Mucosa of descending colon (tissue), 3 donors: ENCODE measurements at regions not wholly inside any gene's neighbourhood (a gene's known extent, or its start where the extent isn't known, plus 50 kb on each side); places are given as distances from the start of the nearest gene placed in this dataset.

Source experiments
- ATAC-seq: fragments of 200-7000 bp; cut with Tn5 transposase; one replicate; pipeline ENCODE4 v1.9.1; 2020; ENCODE audit warnings: mild to moderate bottlenecking, moderate library complexity
- DNase-seq, 3 donors: peaks; one replicate each; pipeline ENCODE4 v3.0.0-alpha.2; 2020
- H3K36me3 ChIP-seq: fragments of 200-600 bp; one replicate; pipeline ENCODE4 v1.8.0; 2021; ENCODE audit warnings: low read depth, mild to moderate bottlenecking
- H3K4me1 ChIP-seq: fragments of 200-600 bp; one replicate; pipeline ENCODE4 v1.8.0; 2021; ENCODE audit warnings: low read depth, mild to moderate bottlenecking
- H3K4me3 ChIP-seq: fragments of 200-600 bp; one replicate; pipeline ENCODE4 v1.8.0; 2021; ENCODE audit warnings: mild to moderate bottlenecking
- H3K9me3 ChIP-seq: fragments of 200-600 bp; one replicate; pipeline ENCODE4 v1.8.0; 2021; ENCODE audit warnings: mild to moderate bottlenecking
- intact Hi-C, 2 donors: fragments of 100-400 bp; cut with DNase I in 1 of 2; cut with micrococcal nuclease in 1 of 2; formaldehyde crosslinking; loops; one replicate each; pipeline versions ENCODE4 v1.11.0 to v1.11.1; 2022; cut with DNase I, micrococcal nuclease
- TF ChIP-seq, protein P1 (sequence below): fragments of 200-600 bp; IDR thresholded peaks from one replicate; pipeline ENCODE4 v1.8.0; 2022; ENCODE audit warnings: antibody characterized with exemption, mild to moderate bottlenecking
- donor health status: DM: no; HTN: no; CAD: no; lungs with moderate emphysema.
- donor health status: DM: no; HTN: no; CAD: no.
- donor health status: DM: no; HTN: yes; CAD: no.

DNA sequence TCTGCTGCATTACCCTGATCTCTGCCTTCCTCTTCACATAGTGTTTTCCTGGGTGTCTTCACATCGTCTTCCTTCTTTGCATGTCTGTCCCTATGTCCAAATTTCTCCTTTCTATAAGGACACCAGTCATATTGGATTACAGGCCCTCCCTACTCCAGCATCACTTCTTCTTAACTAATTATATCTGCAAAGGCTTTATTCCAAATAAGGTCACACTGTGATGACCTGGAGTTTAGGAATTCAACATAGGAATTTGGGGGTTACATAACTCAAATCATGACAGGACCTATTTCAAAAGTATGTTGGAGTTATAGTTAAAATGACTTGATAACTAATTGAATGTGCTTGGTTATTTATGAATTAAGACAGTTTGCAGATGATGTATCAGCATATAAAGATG, 490.5 kb upstream of the ERCC4 start:
- ATAC-seq (no peak), DNase-seq (no peak)
- no peak overlapping the region for H3K4me3 ChIP-seq
- TF ChIP-seq, protein P1, sequence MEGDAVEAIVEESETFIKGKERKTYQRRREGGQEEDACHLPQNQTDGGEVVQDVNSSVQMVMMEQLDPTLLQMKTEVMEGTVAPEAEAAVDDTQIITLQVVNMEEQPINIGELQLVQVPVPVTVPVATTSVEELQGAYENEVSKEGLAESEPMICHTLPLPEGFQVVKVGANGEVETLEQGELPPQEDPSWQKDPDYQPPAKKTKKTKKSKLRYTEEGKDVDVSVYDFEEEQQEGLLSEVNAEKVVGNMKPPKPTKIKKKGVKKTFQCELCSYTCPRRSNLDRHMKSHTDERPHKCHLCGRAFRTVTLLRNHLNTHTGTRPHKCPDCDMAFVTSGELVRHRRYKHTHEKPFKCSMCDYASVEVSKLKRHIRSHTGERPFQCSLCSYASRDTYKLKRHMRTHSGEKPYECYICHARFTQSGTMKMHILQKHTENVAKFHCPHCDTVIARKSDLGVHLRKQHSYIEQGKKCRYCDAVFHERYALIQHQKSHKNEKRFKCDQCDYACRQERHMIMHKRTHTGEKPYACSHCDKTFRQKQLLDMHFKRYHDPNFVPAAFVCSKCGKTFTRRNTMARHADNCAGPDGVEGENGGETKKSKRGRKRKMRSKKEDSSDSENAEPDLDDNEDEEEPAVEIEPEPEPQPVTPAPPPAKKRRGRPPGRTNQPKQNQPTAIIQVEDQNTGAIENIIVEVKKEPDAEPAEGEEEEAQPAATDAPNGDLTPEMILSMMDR, result no peak
- H3K9me3 ChIP-seq, result peaks cover 7% of the 10 kb centered on the region
- intact Hi-C loops, result no loop called here
- no peaks in the 10 kb centered on the region for H3K4me1 ChIP-seq
- no peaks in the 10 kb centered on the region for H3K36me3 ChIP-seq

DNA sequence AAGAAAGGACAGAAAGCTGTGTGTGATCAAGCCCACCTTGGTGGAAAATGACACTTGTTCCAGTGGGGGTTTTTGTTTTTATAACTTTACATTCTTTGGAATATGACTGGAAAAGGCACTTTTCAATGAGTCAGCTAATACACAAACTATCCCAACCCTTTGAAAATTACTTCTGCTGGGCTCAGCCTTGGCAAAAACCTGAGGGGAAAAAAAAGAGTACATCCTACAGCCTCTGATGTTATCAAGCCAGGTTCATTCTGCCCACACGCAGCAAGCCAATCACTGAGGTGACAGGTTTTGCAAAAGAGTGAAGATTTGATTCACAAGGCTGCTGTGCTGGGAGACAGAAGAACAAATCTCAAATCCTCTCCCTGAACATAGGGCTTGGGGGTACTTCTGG, 484.5 kb upstream of the ERCC4 start:
- ATAC-seq (no peak), DNase-seq (no peak)
- no peaks in the 10 kb centered on the region for H3K4me1 ChIP-seq
- H3K9me3 ChIP-seq, result peaks cover 8% of the 10 kb centered on the region
- no peak overlapping the region for H3K4me3 ChIP-seq
- TF ChIP-seq, protein P1, result no peak
- H3K36me3 ChIP-seq, result no peaks in the 10 kb centered on the region
- intact Hi-C loops, result no loop called here

DNA sequence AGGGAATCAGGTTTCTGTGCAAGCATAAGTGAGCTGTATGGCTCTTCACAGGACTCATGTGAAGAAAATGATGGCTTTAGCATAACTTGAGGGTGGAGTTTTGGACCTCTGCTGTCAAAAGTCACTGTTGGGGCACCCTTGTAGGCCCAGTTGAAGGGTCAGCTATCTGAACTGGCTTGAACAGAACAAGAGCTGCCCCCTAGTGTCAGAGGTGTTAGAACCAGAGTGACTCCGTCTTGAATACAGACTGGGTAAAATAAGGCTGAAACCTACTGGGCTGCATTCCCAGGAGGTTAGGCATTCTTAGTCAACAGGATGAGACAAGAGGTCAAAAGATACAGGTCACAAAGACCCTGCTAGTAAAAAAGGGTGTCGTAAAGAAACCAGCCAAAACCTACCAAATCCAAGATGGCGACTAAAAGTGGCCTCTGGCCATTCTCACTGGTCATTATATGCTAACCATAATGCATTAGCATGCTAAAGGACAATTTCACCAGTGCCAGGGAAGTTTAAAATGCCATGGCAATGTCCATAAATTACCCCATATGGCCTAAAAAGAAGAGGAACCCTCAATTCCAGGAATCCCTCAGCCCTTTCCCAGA, 484.0 kb upstream of the ERCC4 start:
- intact Hi-C loops, result no loop called here
- TF ChIP-seq, protein P1, result no peak
- Histone ChIP-seq H3K36me3 (no peaks in the 10 kb centered on the region), H3K4me1 (no peaks in the 10 kb centered on the region), H3K4me3 (no peak overlapping the region), H3K9me3 (peaks cover 10% of the 10 kb centered on the region)
- DNase-seq, result no peak
- ATAC-seq, result no peak

DNA sequence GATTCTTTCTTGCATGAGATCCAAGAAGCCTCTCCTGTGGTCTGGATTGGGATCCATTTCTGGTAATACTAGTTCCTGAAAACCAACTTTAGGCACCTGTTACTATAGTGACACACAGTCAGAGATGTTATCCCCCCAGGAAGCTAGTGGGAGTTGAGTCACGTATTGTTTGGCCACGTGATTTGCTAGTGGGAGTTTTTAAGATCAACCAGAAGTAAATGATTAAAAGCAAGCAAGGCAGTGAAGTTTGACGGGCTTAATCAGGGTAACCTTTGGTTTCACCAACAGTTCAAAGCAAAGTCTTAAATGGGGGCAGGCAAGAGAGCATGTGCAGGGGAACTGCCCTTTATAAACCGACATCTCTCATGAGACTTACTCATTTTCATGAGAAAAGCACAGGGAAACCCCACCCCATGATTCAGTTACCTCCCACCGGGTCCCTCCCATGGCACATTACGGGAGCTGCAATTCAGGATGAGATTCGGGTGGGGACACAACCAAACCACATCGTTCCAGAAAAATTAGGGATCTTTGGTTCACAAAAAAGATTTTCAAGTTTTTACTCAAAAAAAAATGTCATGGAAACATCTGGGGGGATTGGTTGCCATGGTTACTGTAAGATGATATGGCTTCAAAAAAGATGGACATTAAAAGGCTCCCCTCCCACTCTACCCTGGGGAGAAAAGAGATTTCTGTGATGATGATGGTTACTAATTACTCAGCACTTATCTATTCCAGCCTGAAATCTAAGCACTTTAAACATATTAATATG, 483.1 kb upstream of the ERCC4 start:
- peaks cover 10% of the 10 kb centered on the region for H3K9me3 ChIP-seq
- no peak for ATAC-seq
- H3K4me3 ChIP-seq, result no peak overlapping the region
- intact Hi-C loops, result no loop called here
- H3K36me3 ChIP-seq, result no peaks in the 10 kb centered on the region
- no peak for DNase-seq
- TF ChIP-seq, protein P1, result no peak
- H3K4me1 ChIP-seq, result no peaks in the 10 kb centered on the region

DNA sequence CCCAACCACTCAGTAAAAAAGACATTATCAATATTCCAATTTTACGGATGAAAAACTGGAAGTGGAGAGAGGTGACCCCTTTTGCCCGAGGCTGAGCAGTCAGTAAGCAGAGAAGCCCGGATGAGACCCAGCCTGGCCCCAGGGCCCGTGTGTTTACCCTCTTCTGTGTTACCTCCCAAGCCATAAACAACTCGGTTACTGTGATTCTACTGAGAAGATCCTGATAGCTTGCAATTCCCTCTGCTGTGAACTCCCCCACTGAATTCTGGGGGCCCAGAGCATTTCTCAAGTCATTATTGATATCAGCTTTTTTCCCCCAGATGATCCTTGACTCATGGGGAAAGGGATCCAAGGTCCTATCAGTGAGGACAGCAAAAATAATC, 482.6 kb upstream of the ERCC4 start:
- no peaks in the 10 kb centered on the region for H3K4me1 ChIP-seq
- H3K4me3 ChIP-seq, result no peak overlapping the region
- H3K9me3 ChIP-seq, result peaks cover 13% of the 10 kb centered on the region
- intact Hi-C loops, result no loop called here
- no peak for DNase-seq
- TF ChIP-seq, protein P1, result no peak
- H3K36me3 ChIP-seq, result no peaks in the 10 kb centered on the region
- no peak for ATAC-seq
